ENCODE measurements at regions not wholly inside any gene's neighbourhood (a gene's known extent, or its start where the extent isn't known, plus 50 kb on each side); places are given as distances from the start of the nearest gene placed in this dataset.

- TF ChIP-seq CTCF (IDR thresholded peaks at IDR 0.05; ENCODE audit: low read depth, low read length) (no peak), EZH2phosphoT487 (IDR thresholded peaks at IDR 0.05; ENCODE audit: low read depth) (no peak)
Measured at GRCh38 chr15:38885471-38885952, 320.9 kb upstream of the RASGRP1 start.

All from OCI-LY3 (cell line).